NCI-H226 (cell line): ENCODE measurements at regions not wholly inside any gene's neighbourhood (a gene's known extent, or its start where the extent isn't known, plus 50 kb on each side); places are given as distances from the start of the nearest gene placed in this dataset.
"Not testable (repeated sequence)": the region's sequence is repeated elsewhere in the genome, so short reads cannot be mapped to it uniquely, and the experiment has no call there.

Experiments used
- DNase-seq: peaks from one replicate; pipeline ENCODE4 v3.0.0-alpha.2; 2015

- DNase-seq: not testable (repeated sequence)
These were observed 352.5 kb downstream of the KCNJ18 start for GRCh38 chr17:22044706-22045246.

DNA sequence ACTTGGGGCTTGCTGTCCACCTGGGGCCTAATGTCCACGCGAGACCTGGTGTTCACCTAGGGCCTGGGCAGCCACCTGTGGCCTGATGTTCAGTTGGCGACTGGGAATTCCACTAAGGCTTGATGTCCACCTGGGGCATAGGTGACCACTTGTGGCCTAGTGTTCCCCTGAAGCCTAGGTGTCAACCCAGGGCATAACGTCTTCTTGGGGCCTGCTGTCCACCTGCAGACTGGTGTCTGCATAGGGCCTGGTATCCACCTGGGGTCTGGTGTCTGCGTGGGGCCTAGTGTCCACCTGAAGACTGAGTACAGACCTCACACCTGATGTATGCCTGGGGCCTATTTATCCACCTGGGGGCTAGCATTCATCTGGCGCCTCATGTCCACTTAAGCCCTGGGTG lies 355.2 kb downstream of the KCNJ18 start:
- not testable (repeated sequence) for DNase-seq

DNA sequence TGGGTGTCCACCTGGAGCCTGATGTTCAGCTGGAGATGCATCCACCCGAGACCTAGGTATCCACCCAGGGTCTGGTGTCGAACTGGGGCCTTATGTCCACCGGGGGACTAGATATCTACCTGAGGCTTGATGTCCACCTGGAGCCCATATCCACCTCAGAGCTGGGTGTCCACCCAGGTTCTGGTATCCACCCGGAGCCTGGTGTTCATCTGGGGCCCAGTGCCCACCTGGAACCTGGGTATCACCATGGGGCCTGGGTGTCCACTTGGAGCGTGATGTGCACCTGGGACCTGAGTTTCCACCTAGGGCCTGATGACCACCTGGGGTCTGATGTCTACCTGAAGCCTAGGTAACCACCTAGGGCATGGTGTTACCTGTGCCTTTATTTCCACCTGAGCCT lies 355.9 kb downstream of the KCNJ18 start:
- DNase-seq: not testable (repeated sequence)

DNA sequence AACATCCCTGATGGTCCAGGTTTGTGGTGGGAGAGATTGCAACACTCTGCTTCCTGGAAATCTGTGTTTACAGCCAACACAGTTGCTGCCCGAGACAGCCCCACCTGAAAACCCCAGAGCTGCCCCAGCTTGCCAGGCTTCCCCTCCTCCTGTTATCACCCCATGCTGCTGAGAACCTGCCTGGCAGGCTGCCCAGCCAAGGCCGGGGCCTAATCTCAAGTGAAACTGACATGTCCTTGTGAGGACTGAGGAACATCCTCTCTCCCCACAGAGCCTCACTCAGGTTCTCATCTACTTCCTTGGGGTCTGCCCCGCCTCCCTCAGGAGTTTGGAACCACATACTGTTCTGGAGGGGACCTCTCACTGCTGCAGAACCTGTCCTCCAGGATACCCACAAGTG lies 358.4 kb downstream of the KCNJ18 start:
- DNase-seq: not testable (repeated sequence)

DNA sequence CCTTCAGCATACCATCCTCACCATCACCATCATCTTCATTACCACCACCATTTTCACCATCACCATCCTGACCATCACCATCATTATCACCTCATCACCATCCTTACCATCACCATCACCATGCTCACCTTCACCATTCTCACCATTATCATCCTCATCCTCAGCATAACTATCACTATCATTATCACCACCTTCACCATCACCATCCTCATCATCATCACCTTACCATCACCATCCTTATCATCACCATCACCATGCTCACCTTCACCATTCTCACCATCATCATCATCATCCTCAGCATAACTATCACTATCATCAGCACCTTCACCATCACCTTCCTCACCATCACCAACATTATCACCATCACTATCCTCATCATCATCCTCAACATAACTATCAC lies 360.4 kb downstream of the KCNJ18 start:
- DNase-seq: not testable (repeated sequence)

- DNase-seq: not testable (repeated sequence)
These were observed 364.2 kb downstream of the KCNJ18 start for GRCh38 chr17:22056566-22056965.

- not testable (repeated sequence) for DNase-seq
These were observed 383.6 kb downstream of the KCNJ18 start for GRCh38 chr17:22075918-22076317.

- DNase-seq: not testable (repeated sequence)
These were observed 396.3 kb downstream of the KCNJ18 start for GRCh38 chr17:22088589-22088988.

GRCh38 chr17:22090263-22090935 lies 398.1 kb downstream of the KCNJ18 start:
- no peak for DNase-seq

- not testable (repeated sequence) for DNase-seq
These were observed 398.8 kb downstream of the KCNJ18 start for GRCh38 chr17:22091041-22091679.

- not testable (repeated sequence) for DNase-seq
These were observed 399.5 kb downstream of the KCNJ18 start for GRCh38 chr17:22091840-22092239.

DNA sequence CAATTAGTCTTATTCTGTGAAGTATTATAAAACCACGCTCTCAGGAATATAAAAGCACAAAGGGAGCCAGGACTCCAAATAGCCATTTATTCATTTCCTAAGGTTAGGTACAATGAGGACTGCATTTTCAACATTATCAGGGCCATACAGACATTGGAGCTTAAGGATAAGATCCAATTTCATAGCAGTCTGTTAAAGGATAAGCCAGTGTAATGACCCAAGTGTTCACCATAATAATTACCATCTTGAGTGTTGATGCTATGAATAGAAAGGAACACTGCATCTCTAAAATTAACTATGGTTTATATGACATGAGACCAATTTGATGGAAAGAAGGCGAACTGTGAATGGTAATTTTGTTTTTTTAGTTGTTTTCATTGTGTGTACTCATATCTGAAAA lies 403.1 kb downstream of the KCNJ18 start:
- not testable (repeated sequence) for DNase-seq

- DNase-seq: not testable (repeated sequence)
These were observed 407.3 kb downstream of the KCNJ18 start for GRCh38 chr17:22099633-22100032.

- DNase-seq: no peak
These were observed 409.9 kb downstream of the KCNJ18 start for GRCh38 chr17:22102177-22102576.

DNA sequence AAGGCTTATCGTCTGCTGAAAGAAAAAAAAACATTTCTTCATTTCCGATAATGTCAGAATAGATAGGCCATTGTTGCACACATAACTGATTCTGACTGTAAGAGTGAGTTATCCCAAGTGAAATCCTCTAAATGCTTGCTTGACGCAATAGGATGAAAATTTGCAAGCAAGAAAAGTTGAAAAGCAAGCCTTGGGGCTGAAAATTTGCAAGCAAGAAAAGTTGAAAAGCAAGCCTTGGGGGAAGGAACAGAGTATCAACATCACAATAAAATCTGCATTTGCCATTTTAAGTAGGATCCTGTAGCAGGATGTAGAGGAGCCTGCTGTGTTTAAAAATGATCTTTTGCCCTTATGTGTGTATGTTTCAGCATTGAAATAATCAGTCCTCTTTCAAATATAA lies 424.4 kb downstream of the KCNJ18 start:
- not testable (repeated sequence) for DNase-seq

GRCh38 chr17:22117401-22117800 lies 425.1 kb downstream of the KCNJ18 start:
- DNase-seq: not testable (repeated sequence)

- not testable (repeated sequence) for DNase-seq
These were observed 426.7 kb downstream of the KCNJ18 start for GRCh38 chr17:22119016-22119415.

DNA sequence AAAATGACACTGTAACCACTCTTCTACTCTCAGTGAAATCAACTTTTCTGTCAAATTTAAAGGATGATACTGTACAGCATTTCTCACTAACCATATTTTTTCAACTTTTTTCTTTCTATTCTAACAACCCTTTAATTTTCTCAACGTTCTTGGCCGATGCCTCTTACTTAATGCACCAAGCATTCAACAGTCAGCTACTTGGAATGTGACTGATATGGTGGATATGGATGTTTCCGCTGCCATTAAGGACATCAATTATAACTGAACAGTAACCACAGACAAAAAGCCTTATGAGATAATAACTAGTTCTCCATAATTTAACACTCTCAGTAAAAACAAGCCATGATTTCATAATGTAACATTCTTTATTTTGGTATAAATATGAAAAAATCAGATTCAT lies 427.4 kb downstream of the KCNJ18 start:
- peak; percentile 26 for DNase-seq

DNA sequence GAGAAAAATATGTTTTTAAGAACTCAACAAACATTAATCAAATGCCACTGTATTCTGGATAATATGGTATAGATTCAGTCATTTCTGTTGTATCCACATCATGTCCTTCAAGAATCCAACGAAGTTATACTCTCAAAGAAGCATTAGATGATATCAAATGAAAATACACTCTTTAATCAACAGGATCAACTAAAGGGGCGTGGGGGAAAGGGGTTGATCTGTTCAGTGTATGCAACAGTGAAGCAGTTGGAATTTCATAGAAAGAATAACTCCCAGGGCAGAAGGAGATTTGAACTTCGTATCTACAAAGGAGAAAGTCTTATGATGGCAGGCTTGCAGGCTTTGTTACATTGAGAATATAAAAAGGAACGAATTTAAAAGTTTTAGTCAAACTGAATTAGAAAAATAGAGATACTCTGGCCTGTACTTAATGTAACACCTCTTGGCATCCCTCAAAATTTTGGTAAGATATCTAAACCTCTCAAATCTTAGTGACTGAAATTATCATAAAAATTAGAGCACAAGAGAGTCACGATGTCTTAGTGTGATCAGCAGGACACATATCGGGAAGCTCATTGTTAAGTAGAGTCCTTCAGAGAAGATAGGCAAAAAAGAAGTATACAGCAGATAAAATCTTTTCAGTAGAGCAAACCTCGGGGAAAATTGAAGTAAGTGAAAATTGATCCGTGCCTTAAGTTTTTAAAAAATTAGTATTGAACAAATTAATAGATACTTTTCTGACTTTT lies 431.4 kb downstream of the KCNJ18 start:
- DNase-seq: no peak

- DNase-seq: no peak
These were observed 435.8 kb downstream of the KCNJ18 start for GRCh38 chr17:22128171-22128570.

DNA sequence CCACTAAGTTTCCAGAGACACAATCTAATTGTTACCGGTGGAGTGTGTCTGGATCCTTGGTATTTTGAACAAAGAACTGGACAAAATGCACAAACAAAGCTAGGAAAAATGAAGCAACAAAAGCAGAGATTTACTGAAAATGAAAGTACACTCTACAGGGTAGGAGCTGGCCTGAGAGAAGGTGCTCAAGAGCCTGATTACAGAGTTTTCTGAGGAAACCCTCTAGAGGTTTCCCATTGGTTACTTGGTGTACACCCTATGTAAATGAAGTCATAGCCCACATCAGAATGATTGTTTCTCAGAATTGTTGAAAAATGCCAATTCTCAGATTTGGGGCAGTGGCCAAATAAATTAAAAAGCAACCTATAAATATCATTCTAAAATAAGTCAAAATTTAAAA lies 436.4 kb downstream of the KCNJ18 start:
- DNase-seq: no peak

DNA sequence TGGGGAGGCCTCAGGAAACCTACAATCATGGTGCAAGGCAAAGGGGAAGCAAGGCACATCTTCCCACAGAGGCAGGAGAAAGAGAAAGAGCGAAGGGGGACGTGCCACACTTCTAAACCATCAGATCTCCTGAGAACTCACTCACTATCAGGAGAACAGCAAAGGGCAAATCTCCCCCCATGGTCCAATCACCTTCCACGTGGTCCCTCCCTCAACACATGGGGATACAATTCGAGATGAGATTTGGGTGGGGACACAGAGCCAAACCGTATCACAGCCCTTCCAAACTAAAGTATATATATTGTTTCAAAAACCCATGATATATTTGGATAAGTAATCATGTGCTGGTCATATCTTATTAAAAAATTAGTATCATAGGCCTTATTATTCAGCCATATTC lies 437.6 kb downstream of the KCNJ18 start:
- not testable (repeated sequence) for DNase-seq

GRCh38 chr17:22131740-22132139 lies 439.4 kb downstream of the KCNJ18 start:
- DNase-seq: no peak
